Suprapubic skin (tissue), 4 donors: ENCODE measurements at regions not wholly inside any gene's neighbourhood (a gene's known extent, or its start where the extent isn't known, plus 50 kb on each side); places are given as distances from the start of the nearest gene placed in this dataset.
"Not testable (repeated sequence)": the region's sequence is repeated elsewhere in the genome, so short reads cannot be mapped to it uniquely, and the experiment has no call there.

Source experiments
- POLR2A ChIP-seq, 2 donors: fragments of 450-650 bp; IDR thresholded peaks; one replicate each; pipeline ENCODE4 v1.6.1; 2017; ENCODE audit warnings: antibody characterized with exemption in 2 of 2, mild to moderate bottlenecking in 2 of 2, moderate library complexity in 2 of 2
- POLR2AphosphoS5 ChIP-seq, 3 donors: sonication (generic); formaldehyde crosslinking; IDR thresholded peaks; one replicate each; pipeline ENCODE4 v1.6.1; 2017; ENCODE audit warnings: antibody characterized with exemption in 3 of 3
- TF ChIP-seq, protein P1 (sequence below), 2 donors: fragments of 200-600 bp in 1 of 2; fragments of 450-650 bp in 1 of 2; sonication (generic) in 1 of 2; IDR thresholded peaks; one replicate each; pipeline ENCODE4 v1.5.1; 2016 to 2019; ENCODE audit warnings: antibody characterized with exemption in 2 of 2, mild to moderate bottlenecking in 1 of 2, moderate library complexity in 1 of 2

DNA sequence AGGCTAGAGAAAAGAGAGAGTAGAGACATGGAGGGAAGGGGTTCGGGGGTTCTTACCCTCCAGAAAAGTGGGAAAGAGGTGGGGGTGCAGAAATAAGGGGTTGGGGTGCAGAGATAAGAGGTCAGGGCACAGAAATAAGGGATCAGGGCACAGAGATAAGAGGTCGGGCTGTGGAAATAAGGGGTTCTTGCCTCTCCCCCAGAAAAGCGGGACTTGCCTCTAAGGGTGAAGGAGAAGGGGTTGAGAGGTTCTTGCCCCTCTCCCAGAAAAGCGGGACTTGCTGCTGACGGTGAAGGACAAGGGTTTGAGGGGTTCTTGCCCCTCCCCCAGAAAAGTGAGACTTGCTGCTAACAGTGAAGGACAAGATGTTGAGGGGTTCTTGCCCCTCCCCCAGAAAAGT lies 778.6 kb downstream of the UQCRFS1 start:
- not testable (repeated sequence) for TF ChIP-seq POLR2A, POLR2AphosphoS5 (IDR thresholded peaks at IDR 0.05)
- TF ChIP-seq, protein P1, sequence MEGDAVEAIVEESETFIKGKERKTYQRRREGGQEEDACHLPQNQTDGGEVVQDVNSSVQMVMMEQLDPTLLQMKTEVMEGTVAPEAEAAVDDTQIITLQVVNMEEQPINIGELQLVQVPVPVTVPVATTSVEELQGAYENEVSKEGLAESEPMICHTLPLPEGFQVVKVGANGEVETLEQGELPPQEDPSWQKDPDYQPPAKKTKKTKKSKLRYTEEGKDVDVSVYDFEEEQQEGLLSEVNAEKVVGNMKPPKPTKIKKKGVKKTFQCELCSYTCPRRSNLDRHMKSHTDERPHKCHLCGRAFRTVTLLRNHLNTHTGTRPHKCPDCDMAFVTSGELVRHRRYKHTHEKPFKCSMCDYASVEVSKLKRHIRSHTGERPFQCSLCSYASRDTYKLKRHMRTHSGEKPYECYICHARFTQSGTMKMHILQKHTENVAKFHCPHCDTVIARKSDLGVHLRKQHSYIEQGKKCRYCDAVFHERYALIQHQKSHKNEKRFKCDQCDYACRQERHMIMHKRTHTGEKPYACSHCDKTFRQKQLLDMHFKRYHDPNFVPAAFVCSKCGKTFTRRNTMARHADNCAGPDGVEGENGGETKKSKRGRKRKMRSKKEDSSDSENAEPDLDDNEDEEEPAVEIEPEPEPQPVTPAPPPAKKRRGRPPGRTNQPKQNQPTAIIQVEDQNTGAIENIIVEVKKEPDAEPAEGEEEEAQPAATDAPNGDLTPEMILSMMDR (IDR thresholded peaks at IDR 0.05): not testable (repeated sequence)
